CD4-positive, alpha-beta T cell (primary cell): ENCODE measurements at regions not wholly inside any gene's neighbourhood (a gene's known extent, or its start where the extent isn't known, plus 50 kb on each side); places are given as distances from the start of the nearest gene placed in this dataset.
"Not testable (repeated sequence)": the region's sequence is repeated elsewhere in the genome, so short reads cannot be mapped to it uniquely, and the experiment has no call there.

Experiments used
- ATAC-seq: fragments of 200-7000 bp; cut with Tn5 transposase; one replicate; pipeline ENCODE4 v1.10.0; 2022; ENCODE audit warnings: mild to moderate bottlenecking; ENCODE audit not compliant: poor library complexity
- CTCF ChIA-PET: fragments of 350-600 bp; sonication (Branson Sonifier 250); formaldehyde crosslinking; loops from one replicate; lab custom pipeline; 2021; ENCODE audit warnings: antibody characterized with exemption, inconsistent platforms; lab: Charles Lee
- POLR2A ChIA-PET: fragments of 350-600 bp; sonication (Branson Sonifier 250); formaldehyde crosslinking; loops from one replicate; lab custom pipeline; 2021; ENCODE audit warnings: antibody characterized with exemption, inconsistent platforms; lab: Charles Lee
- DNase-seq, 14 experiments: peaks; one replicate each; pipeline ENCODE4 v3.0.0-alpha.2; 2013 to 2020; ENCODE audit warnings: mixed read lengths in 2 of 14
- H3K27ac ChIP-seq, 2 donors: one replicate each; pipeline versions ENCODE4 v1.5.1 to v1.7.0; 2013; ENCODE audit warnings: low read length in 2 of 2, low read depth in 1 of 2, mild to moderate bottlenecking in 1 of 2
- H3K27me3 ChIP-seq, 2 experiments: 1 replicate in 1 of 2; 2 replicates in 1 of 2; pipeline versions ENCODE4 v1.6.1 to v1.7.0; 2013; ENCODE audit warnings: low read length in 2 of 2, control low read depth in 1 of 2, mild to moderate bottlenecking in 1 of 2, moderate library complexity in 1 of 2; ENCODE audit not compliant: insufficient read depth in 2 of 2, control insufficient read depth in 1 of 2
- H3K36me3 ChIP-seq: one replicate; pipeline ENCODE4 v1.6.1; 2013; ENCODE audit warnings: low read length, control low read depth; ENCODE audit not compliant: insufficient read depth
- H3K4me1 ChIP-seq: one replicate; pipeline ENCODE4 v1.6.1; 2013; ENCODE audit warnings: low read length, control low read depth; ENCODE audit not compliant: insufficient read depth
- H3K4me3 ChIP-seq: one replicate; pipeline ENCODE4 v1.5.1; 2013; ENCODE audit warnings: mild to moderate bottlenecking, low read length, moderate library complexity
- H3K9me3 ChIP-seq, 2 experiments: 1 replicate in 1 of 2; 2 replicates in 1 of 2; pipeline versions ENCODE4 v1.6.1 to v1.7.0; 2013; ENCODE audit warnings: low read length in 2 of 2, mild to moderate bottlenecking in 2 of 2, control low read depth in 1 of 2, moderate library complexity in 1 of 2; ENCODE audit not compliant: control insufficient read depth in 1 of 2, insufficient read depth in 1 of 2
- H3K27ac Mint-ChIP-seq: one replicate; pipeline ENCODE4 v1.8.0; 2020; ENCODE audit warnings: mixed read lengths
- H3K27me3 Mint-ChIP-seq: one replicate; pipeline ENCODE4 v1.8.0; 2021; ENCODE audit warnings: mixed read lengths
- H3K36me3 Mint-ChIP-seq: one replicate; pipeline ENCODE4 v1.8.0; 2021; ENCODE audit warnings: low read depth, mixed read lengths
- H3K4me1 Mint-ChIP-seq: one replicate; pipeline ENCODE4 v1.8.0; 2021; ENCODE audit warnings: low read depth, mixed read lengths
- H3K4me3 Mint-ChIP-seq: one replicate; pipeline ENCODE4 v1.8.0; 2020; ENCODE audit warnings: mild to moderate bottlenecking, mixed read lengths
- H3K9me3 Mint-ChIP-seq: one replicate; pipeline ENCODE4 v1.8.0; 2020; ENCODE audit warnings: mixed read lengths
- CTCF ChIP-seq: fragments of 200-600 bp; IDR thresholded peaks from one replicate; pipeline ENCODE4 v1.8.0; 2022; ENCODE audit warnings: antibody characterized with exemption, mild to moderate bottlenecking
- intact Hi-C, 2 experiments: fragments of 100-400 bp; cut with DNase I in 1 of 2; cut with micrococcal nuclease in 1 of 2; formaldehyde crosslinking; loops; one replicate each; pipeline versions ENCODE4 v1.15.1 to v1.9.0; 2023 to 2025; cut with DNase I, micrococcal nuclease

DNA sequence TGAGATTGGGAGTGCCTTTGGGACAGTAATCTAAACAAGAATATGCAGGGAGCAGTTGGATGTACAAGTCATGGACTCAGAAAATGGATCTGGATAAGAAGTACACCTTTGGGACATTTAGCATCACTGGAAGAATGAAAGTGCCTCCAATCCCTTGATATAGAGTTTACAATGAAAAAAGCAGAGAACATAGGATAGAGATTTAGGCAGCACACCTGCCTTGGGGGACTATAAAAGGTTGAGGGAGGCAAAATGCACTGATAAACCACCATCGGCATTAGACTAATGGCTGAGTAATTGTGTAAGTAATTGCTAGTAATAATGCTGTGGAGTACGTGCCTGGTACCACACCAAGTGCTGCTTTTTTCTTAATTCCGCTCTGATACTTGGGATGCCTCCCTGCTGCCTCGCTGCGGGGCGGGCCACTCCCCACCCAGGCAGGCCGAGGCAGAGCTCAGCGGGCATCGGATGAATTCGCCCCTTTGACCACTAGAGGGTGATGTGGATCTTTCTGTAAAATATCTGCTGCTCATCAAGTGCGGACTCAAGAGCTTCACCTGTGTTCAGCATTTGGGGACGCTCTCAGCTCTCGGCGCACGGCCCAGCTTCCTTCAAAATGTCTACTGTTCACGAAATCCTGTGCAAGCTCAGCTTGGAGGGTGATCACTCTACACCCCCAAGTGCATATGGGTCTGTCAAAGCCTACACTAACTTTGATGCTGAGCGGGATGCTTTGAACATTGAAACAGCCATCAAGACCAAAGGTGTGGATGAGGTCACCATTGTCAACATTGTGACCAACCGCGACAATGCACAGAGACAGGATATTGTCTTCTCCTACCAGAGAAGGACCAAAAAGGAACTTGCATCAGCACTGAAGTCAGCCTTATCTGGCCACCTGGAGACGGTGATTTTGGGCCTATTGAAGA, 99.9 kb downstream of the ANKRD18B start:
- ChIA-PET CTCF (interaction anchor here (0.6 to 3.2 kb wide), 16 partner anchors 9 to 968 kb away, joined by 3 to 53 read pairs (median 4); no protein-coding TSS in a partner anchor), POLR2A (interaction anchor here (0.6 to 1.1 kb wide), 3 partner anchors 72 to 98 kb away, joined by 3 to 16 read pairs (median 3); no protein-coding TSS in a partner anchor)
- H3K27me3 Mint-ChIP-seq = peaks cover 41% of the 10 kb centered on the region
- ATAC-seq (peak; percentile 96), DNase-seq (peak; percentile 44 to 86 (median 59))
- Histone ChIP-seq H3K9me3 (no peaks in the 10 kb centered on the region), H3K27me3 (peaks cover under 1 to 3% of the 10 kb centered on the region in 2 experiments), H3K27ac (no peak overlapping the region), H3K36me3 (no peaks in the 10 kb centered on the region), H3K4me1 (peaks cover 6% of the 10 kb centered on the region), H3K4me3 (no peak overlapping the region)
- TF ChIP-seq CTCF = peak; percentile 88
- no peak overlapping the region for H3K27ac Mint-ChIP-seq
- no peak overlapping the region for H3K4me3 Mint-ChIP-seq
- intact Hi-C loops = loop anchor here (1.0 to 5.0 kb wide), 5 partner anchors 98 to 228 kb away; partner anchors contain the start of gene AQP7 (in 1 of the 2)
- H3K4me1 Mint-ChIP-seq = peaks cover under 1% of the 10 kb centered on the region
- no peaks in the 10 kb centered on the region for H3K9me3 Mint-ChIP-seq
- no peaks in the 10 kb centered on the region for H3K36me3 Mint-ChIP-seq

- DNase-seq, H3K9me3 Mint-ChIP-seq, H3K36me3 Mint-ChIP-seq, H3K4me1 Mint-ChIP-seq, H3K4me3 Mint-ChIP-seq, ATAC-seq, POLR2A ChIA-PET, intact Hi-C loops, H3K4me3 ChIP-seq, H3K4me1 ChIP-seq, H3K9me3 ChIP-seq, H3K36me3 ChIP-seq, H3K27me3 ChIP-seq, H3K27ac ChIP-seq, H3K27ac Mint-ChIP-seq: not testable (repeated sequence)
- H3K27me3 Mint-ChIP-seq = peaks cover 63% of the 10 kb centered on the region
- CTCF ChIA-PET = interaction anchor here (2.4 kb wide), 1 partner anchor 94 kb away, joined by 7 read pairs; no protein-coding TSS in a partner anchor
These were observed 104.3 kb downstream of the ANKRD18B start for GRCh38 chr9:33628318-33628717.

DNA sequence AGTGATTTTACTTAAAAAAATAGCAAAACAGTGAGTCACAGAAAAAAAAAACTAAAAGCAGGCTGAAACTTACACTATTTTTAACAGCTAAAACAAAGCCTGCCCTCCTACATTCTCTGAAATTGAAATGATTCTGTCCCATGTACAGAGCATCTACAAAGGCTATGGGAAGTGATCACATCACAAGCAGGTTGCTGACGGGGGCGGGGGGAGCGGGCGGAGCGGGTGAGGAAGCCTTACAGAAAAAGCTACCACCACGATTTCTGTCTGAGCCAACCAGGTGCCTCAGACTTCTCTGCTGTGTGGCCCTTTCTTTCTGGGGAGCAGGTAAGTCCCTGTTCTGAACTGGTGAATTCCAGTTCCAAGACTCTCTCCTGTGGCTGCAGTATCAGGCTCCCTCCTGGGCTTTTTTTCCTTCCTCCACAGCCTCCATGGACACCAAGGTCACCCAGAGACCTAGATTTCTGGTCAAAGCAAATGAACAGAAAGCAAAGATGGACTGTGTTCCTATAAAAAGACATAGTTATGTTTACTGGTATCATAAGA, 104.9 kb downstream of the ANKRD18B start:
- intact Hi-C loops = no loop called here
- Mint-ChIP-seq H3K27ac (no peak overlapping the region), H3K9me3 (no peaks in the 10 kb centered on the region), H3K4me1 (peaks cover 6% of the 10 kb centered on the region), H3K27me3 (peaks cover 63% of the 10 kb centered on the region), H3K36me3 (no peaks in the 10 kb centered on the region), H3K4me3 (no peak overlapping the region)
- ChIA-PET POLR2A (no interaction called here), CTCF (interaction anchor here (0.7 to 2.4 kb wide), 2 partner anchors 93 to 278 kb away, joined by 3 to 7 read pairs; no protein-coding TSS in a partner anchor)
- no peak overlapping the region for H3K27ac ChIP-seq
- H3K36me3 ChIP-seq = no peaks in the 10 kb centered on the region
- TF ChIP-seq CTCF = no peak
- H3K9me3 ChIP-seq = no peaks in the 10 kb centered on the region
- DNase-seq (peak in 1 of 14 experiments; percentile 8), ATAC-seq (peak; percentile 47)
- peaks cover 6% of the 10 kb centered on the region for H3K4me1 ChIP-seq
- H3K4me3 ChIP-seq = no peak overlapping the region
- H3K27me3 ChIP-seq = peaks cover 4 to 13% of the 10 kb centered on the region in 2 experiments
